NK-92 treated with Interleukin-12 subunit alpha and Interleukin-12 subunit beta, amount 100 ng/mL, for 24 hours (cell line): ENCODE measurements at regions not wholly inside any gene's neighbourhood (a gene's known extent, or its start where the extent isn't known, plus 50 kb on each side); places are given as distances from the start of the nearest gene placed in this dataset.
"Not testable (repeated sequence)": the region's sequence is repeated elsewhere in the genome, so short reads cannot be mapped to it uniquely, and the experiment has no call there.

ENCODE experiments used
- DNase-seq: peaks from one replicate; lab custom pipeline; 2025; lab: John Stamatoyannopoulos, UW

GRCh38 chr7:26087321-26088091 lies 64.5 kb upstream of the NFE2L3 start:
- no peak for DNase-seq

- DNase-seq = not testable (repeated sequence)
These were observed 62.5 kb upstream of the NFE2L3 start for GRCh38 chr7:26089469-26089868.

GRCh38 chr7:26090927-26091519 lies 61.0 kb upstream of the NFE2L3 start:
- DNase-seq = no peak

- DNase-seq = no peak
These were observed 60.1 kb upstream of the NFE2L3 start for GRCh38 chr7:26091933-26092332.

- no peak for DNase-seq
These were observed 59.0 kb upstream of the NFE2L3 start for GRCh38 chr7:26093023-26093422.

- DNase-seq = no peak
These were observed 55.9 kb upstream of the NFE2L3 start for GRCh38 chr7:26096136-26096535.

- DNase-seq = no peak
These were observed 53.9 kb upstream of the NFE2L3 start for GRCh38 chr7:26097837-26098668.

GRCh38 chr7:26099236-26099635 lies 52.8 kb upstream of the NFE2L3 start:
- DNase-seq = no peak

GRCh38 chr7:26100406-26101339 lies 51.3 kb upstream of the NFE2L3 start:
- no peak for DNase-seq

- no peak for DNase-seq
These were observed 50.4 kb upstream of the NFE2L3 start for GRCh38 chr7:26101361-26102151.

GRCh38 chr7:26102176-26102575 lies 49.8 kb upstream of the NFE2L3 start:
- no peak for DNase-seq
